GM12891 (cell line): ENCODE measurements at regions not wholly inside any gene's neighbourhood (a gene's known extent, or its start where the extent isn't known, plus 50 kb on each side); places are given as distances from the start of the nearest gene placed in this dataset.

Experiments used
- POLR2A ChIP-seq: IDR thresholded peaks from 2 replicates; pipeline ENCODE4 v1.6.1; 2011; ENCODE audit warnings: low read depth, low read length, control low read depth
- POLR2AphosphoS5 ChIP-seq: IDR thresholded peaks from 2 replicates; pipeline ENCODE4 v1.6.1; 2011; ENCODE audit warnings: low read depth, low read length, control low read depth

DNA sequence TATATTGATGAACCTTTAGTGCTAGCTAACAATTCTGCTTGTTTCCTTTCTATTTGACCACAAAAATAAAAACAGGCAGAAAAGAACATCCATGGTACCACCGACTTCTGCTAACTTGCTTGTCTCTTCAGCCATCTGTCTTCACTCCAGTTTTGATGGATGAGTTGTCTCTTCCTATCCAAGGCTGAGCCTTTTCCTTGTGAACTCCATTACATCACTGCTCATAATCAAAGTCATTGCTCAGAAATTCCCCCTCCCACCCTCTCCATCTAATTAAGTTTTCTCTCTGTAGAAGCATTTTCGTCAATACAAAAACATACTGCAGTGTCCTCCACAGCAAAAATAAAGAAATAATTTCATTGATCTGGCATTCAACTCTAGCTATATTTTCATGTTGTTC lies 184.4 kb downstream of the SPCS3 start:
- TF ChIP-seq POLR2A (no peak), POLR2AphosphoS5 (no peak)
